ENCODE measurements at regions not wholly inside any gene's neighbourhood (a gene's known extent, or its start where the extent isn't known, plus 50 kb on each side); places are given as distances from the start of the nearest gene placed in this dataset.
"Not testable (repeated sequence)": the region's sequence is repeated elsewhere in the genome, so short reads cannot be mapped to it uniquely, and the experiment has no call there.

- Histone ChIP-seq H3K9ac (ENCODE audit: low read length in 5 of 5) (no peak overlapping the region), H3K4me3 (ENCODE audit: low read depth in 1 of 5, low read length in 5 of 5) (no peak overlapping the region), H3K9me3 (ENCODE audit: control insufficient read depth in 5 of 5, low read length in 5 of 5) (peaks cover 0 to 3% (median 0%) of the 10 kb centered on the region in 5 donors), H3K27me3 (ENCODE audit: control insufficient read depth in 5 of 5, insufficient read depth in 4 of 5, low read length in 5 of 5) (no peaks in the 10 kb centered on the region), H3K36me3 (ENCODE audit: control insufficient read depth in 5 of 5, insufficient read depth in 5 of 5, low read length in 5 of 5) (no peaks in the 10 kb centered on the region), H3K4me1 (ENCODE audit: control insufficient read depth in 5 of 5, insufficient read depth in 5 of 5, low read length in 5 of 5) (peaks cover 0 to 14% (median 3%) of the 10 kb centered on the region in 5 donors), H3K27ac (ENCODE audit: low read depth, low read length) (no peak overlapping the region)
Observed at GRCh38 chr13:90926459-90926858, 421.0 kb upstream of the MIR17HG start.

GRCh38 chr13:90928109-90928508, 419.4 kb upstream of the MIR17HG start:
- Histone ChIP-seq H3K27ac (ENCODE audit: low read depth, low read length) (no peak overlapping the region), H3K4me3 (ENCODE audit: low read depth in 1 of 5, low read length in 5 of 5) (no peak overlapping the region), H3K4me1 (ENCODE audit: control insufficient read depth in 5 of 5, insufficient read depth in 5 of 5, low read length in 5 of 5) (peaks cover 0 to 14% (median 3%) of the 10 kb centered on the region in 5 donors), H3K9me3 (ENCODE audit: control insufficient read depth in 5 of 5, low read length in 5 of 5) (peaks cover 0 to 3% (median 0%) of the 10 kb centered on the region in 5 donors), H3K27me3 (ENCODE audit: control insufficient read depth in 5 of 5, insufficient read depth in 4 of 5, low read length in 5 of 5) (no peaks in the 10 kb centered on the region), H3K36me3 (ENCODE audit: control insufficient read depth in 5 of 5, insufficient read depth in 5 of 5, low read length in 5 of 5) (no peaks in the 10 kb centered on the region), H3K9ac (ENCODE audit: low read length in 5 of 5) (no peak overlapping the region)

GRCh38 chr13:90933097-90933826, 414.2 kb upstream of the MIR17HG start:
- Histone ChIP-seq H3K9ac (ENCODE audit: low read length in 5 of 5) (no peak overlapping the region), H3K9me3 (ENCODE audit: control insufficient read depth in 5 of 5, low read length in 5 of 5) (peaks cover 0 to 3% (median 0%) of the 10 kb centered on the region in 5 donors), H3K27me3 (ENCODE audit: control insufficient read depth in 5 of 5, insufficient read depth in 4 of 5, low read length in 5 of 5) (no peaks in the 10 kb centered on the region), H3K36me3 (ENCODE audit: control insufficient read depth in 5 of 5, insufficient read depth in 5 of 5, low read length in 5 of 5) (no peaks in the 10 kb centered on the region), H3K4me1 (ENCODE audit: control insufficient read depth in 5 of 5, insufficient read depth in 5 of 5, low read length in 5 of 5) (no peaks in the 10 kb centered on the region), H3K27ac (ENCODE audit: low read depth, low read length) (no peak overlapping the region), H3K4me3 (ENCODE audit: low read depth in 1 of 5, low read length in 5 of 5) (no peak overlapping the region)

DNA sequence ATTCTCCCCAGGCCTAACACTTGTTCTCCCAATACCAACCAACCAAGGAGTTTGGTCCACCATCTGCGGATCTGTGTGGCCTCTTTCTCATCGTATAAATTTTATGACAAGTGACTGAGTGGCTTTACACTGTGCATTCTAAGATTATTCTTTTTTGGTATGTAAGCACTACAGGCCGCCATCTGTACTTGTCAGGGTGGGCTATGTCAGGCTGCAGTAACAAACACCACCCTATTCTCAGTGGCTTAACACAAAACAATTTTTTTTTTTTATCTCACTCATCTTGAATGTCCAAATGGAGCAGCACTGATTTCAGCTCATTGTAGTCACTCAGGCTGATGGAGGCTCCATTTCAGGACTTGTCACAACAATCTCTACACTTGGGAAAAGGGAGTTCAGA, 412.7 kb upstream of the MIR17HG start:
- no peak overlapping the region for H3K4me3 ChIP-seq (ENCODE audit: low read depth in 1 of 5, low read length in 5 of 5)
- H3K9me3 ChIP-seq (ENCODE audit: control insufficient read depth in 5 of 5, low read length in 5 of 5): peaks cover 0 to 3% (median 0%) of the 10 kb centered on the region in 5 donors
- H3K36me3 ChIP-seq (ENCODE audit: control insufficient read depth in 5 of 5, insufficient read depth in 5 of 5, low read length in 5 of 5): no peaks in the 10 kb centered on the region
- H3K9ac ChIP-seq (ENCODE audit: low read length in 5 of 5): no peak overlapping the region
- H3K27ac ChIP-seq (ENCODE audit: low read depth, low read length): no peak overlapping the region
- no peaks in the 10 kb centered on the region for H3K27me3 ChIP-seq (ENCODE audit: control insufficient read depth in 5 of 5, insufficient read depth in 4 of 5, low read length in 5 of 5)
- no peaks in the 10 kb centered on the region for H3K4me1 ChIP-seq (ENCODE audit: control insufficient read depth in 5 of 5, insufficient read depth in 5 of 5, low read length in 5 of 5)

- no peaks in the 10 kb centered on the region for H3K27me3 ChIP-seq (ENCODE audit: control insufficient read depth in 5 of 5, insufficient read depth in 4 of 5, low read length in 5 of 5)
- no peak overlapping the region for H3K4me3 ChIP-seq (ENCODE audit: low read depth in 1 of 5, low read length in 5 of 5)
- no peaks in the 10 kb centered on the region for H3K4me1 ChIP-seq (ENCODE audit: control insufficient read depth in 5 of 5, insufficient read depth in 5 of 5, low read length in 5 of 5)
- no peak overlapping the region for H3K9ac ChIP-seq (ENCODE audit: low read length in 5 of 5)
- no peaks in the 10 kb centered on the region for H3K9me3 ChIP-seq (ENCODE audit: control insufficient read depth in 5 of 5, low read length in 5 of 5)
- H3K27ac ChIP-seq (ENCODE audit: low read depth, low read length): no peak overlapping the region
- H3K36me3 ChIP-seq (ENCODE audit: control insufficient read depth in 5 of 5, insufficient read depth in 5 of 5, low read length in 5 of 5): no peaks in the 10 kb centered on the region
Observed at GRCh38 chr13:90938848-90939247, 408.6 kb upstream of the MIR17HG start.

DNA sequence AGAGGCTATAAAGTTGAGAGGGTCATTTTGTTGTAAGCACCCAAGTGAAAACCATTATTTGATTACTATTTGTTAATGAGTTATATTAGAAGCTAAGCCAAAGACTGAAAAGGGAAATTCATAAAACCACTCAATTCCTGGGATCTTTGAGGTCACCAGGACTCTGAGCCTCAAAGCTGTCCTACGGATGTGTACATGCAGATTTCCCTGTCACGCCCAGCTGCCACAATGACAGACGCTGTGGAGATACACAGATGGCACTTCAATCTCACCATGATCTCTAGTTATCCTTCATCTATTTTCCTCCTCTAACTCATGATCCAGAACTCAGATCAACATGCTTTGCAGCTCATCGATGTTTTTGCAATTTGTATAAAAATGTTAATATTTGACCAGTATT, 403.5 kb upstream of the MIR17HG start:
- no peaks in the 10 kb centered on the region for H3K36me3 ChIP-seq (ENCODE audit: control insufficient read depth in 5 of 5, insufficient read depth in 5 of 5, low read length in 5 of 5)
- H3K27me3 ChIP-seq (ENCODE audit: control insufficient read depth in 5 of 5, insufficient read depth in 4 of 5, low read length in 5 of 5): no peaks in the 10 kb centered on the region
- no peak overlapping the region for H3K9ac ChIP-seq (ENCODE audit: low read length in 5 of 5)
- no peaks in the 10 kb centered on the region for H3K4me1 ChIP-seq (ENCODE audit: control insufficient read depth in 5 of 5, insufficient read depth in 5 of 5, low read length in 5 of 5)
- H3K27ac ChIP-seq (ENCODE audit: low read depth, low read length): no peak overlapping the region
- no peak overlapping the region for H3K4me3 ChIP-seq (ENCODE audit: low read depth in 1 of 5, low read length in 5 of 5)
- peaks cover 0 to 6% (median 0%) of the 10 kb centered on the region in 5 donors for H3K9me3 ChIP-seq (ENCODE audit: control insufficient read depth in 5 of 5, low read length in 5 of 5)

GRCh38 chr13:90945146-90945545, 402.3 kb upstream of the MIR17HG start:
- H3K9ac ChIP-seq (ENCODE audit: low read length in 5 of 5); H3K27ac ChIP-seq (ENCODE audit: low read depth, low read length); H3K4me3 ChIP-seq (ENCODE audit: low read depth in 1 of 5, low read length in 5 of 5); H3K9me3 ChIP-seq (ENCODE audit: control insufficient read depth in 5 of 5, low read length in 5 of 5); H3K4me1 ChIP-seq (ENCODE audit: control insufficient read depth in 5 of 5, insufficient read depth in 5 of 5, low read length in 5 of 5); H3K27me3 ChIP-seq (ENCODE audit: control insufficient read depth in 5 of 5, insufficient read depth in 4 of 5, low read length in 5 of 5); H3K36me3 ChIP-seq (ENCODE audit: control insufficient read depth in 5 of 5, insufficient read depth in 5 of 5, low read length in 5 of 5): not testable (repeated sequence)

- not testable (repeated sequence) for H3K9ac ChIP-seq (ENCODE audit: low read length in 5 of 5)
Observed at GRCh38 chr13:90946125-90946524, 401.4 kb upstream of the MIR17HG start.

GRCh38 chr13:90947976-90948375, 399.5 kb upstream of the MIR17HG start:
- Histone ChIP-seq H3K9ac (ENCODE audit: low read length in 5 of 5) (no peak overlapping the region), H3K9me3 (ENCODE audit: control insufficient read depth in 5 of 5, low read length in 5 of 5) (peaks cover 0 to 6% (median 0%) of the 10 kb centered on the region in 5 donors), H3K36me3 (ENCODE audit: control insufficient read depth in 5 of 5, insufficient read depth in 5 of 5, low read length in 5 of 5) (no peaks in the 10 kb centered on the region), H3K27me3 (ENCODE audit: control insufficient read depth in 5 of 5, insufficient read depth in 4 of 5, low read length in 5 of 5) (no peaks in the 10 kb centered on the region), H3K4me3 (ENCODE audit: low read depth in 1 of 5, low read length in 5 of 5) (no peak overlapping the region), H3K4me1 (ENCODE audit: control insufficient read depth in 5 of 5, insufficient read depth in 5 of 5, low read length in 5 of 5) (no peaks in the 10 kb centered on the region), H3K27ac (ENCODE audit: low read depth, low read length) (no peak overlapping the region)

More at GRCh38 chr13:90946125-90946524, 401.4 kb upstream of the MIR17HG start:
- not testable (repeated sequence) for H3K27me3 ChIP-seq (ENCODE audit: control insufficient read depth in 5 of 5, insufficient read depth in 4 of 5, low read length in 5 of 5); H3K27ac ChIP-seq (ENCODE audit: low read depth, low read length); H3K4me3 ChIP-seq (ENCODE audit: low read depth in 1 of 5, low read length in 5 of 5); H3K4me1 ChIP-seq (ENCODE audit: control insufficient read depth in 5 of 5, insufficient read depth in 5 of 5, low read length in 5 of 5); H3K9me3 ChIP-seq (ENCODE audit: control insufficient read depth in 5 of 5, low read length in 5 of 5); H3K36me3 ChIP-seq (ENCODE audit: control insufficient read depth in 5 of 5, insufficient read depth in 5 of 5, low read length in 5 of 5)

DNA sequence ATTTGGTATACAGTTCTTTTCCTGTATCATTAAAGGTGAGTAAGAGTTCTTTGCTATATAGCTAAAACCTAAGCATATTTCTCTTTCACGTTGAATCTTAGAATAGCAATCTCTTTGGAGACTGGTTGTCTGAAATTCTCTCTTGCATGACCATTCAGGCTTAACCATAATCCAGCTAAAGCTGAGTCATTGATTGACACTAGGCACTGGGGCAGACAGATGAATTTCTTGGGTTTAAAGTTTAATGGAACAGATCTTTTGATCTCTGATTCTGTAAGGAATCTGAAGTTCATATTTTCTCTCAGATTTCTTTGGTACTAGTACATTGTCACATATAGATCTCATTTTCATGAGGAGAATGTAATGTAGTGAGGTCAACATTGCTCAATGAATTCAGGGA, 397.3 kb upstream of the MIR17HG start:
- no peaks in the 10 kb centered on the region for H3K27me3 ChIP-seq (ENCODE audit: control insufficient read depth in 5 of 5, insufficient read depth in 4 of 5, low read length in 5 of 5)
- H3K9me3 ChIP-seq (ENCODE audit: control insufficient read depth in 5 of 5, low read length in 5 of 5): peaks cover 0 to 6% (median 0%) of the 10 kb centered on the region in 5 donors
- H3K27ac ChIP-seq (ENCODE audit: low read depth, low read length): no peak overlapping the region
- H3K4me1 ChIP-seq (ENCODE audit: control insufficient read depth in 5 of 5, insufficient read depth in 5 of 5, low read length in 5 of 5): no peaks in the 10 kb centered on the region
- no peak overlapping the region for H3K9ac ChIP-seq (ENCODE audit: low read length in 5 of 5)
- H3K4me3 ChIP-seq (ENCODE audit: low read depth in 1 of 5, low read length in 5 of 5): no peak overlapping the region
- no peaks in the 10 kb centered on the region for H3K36me3 ChIP-seq (ENCODE audit: control insufficient read depth in 5 of 5, insufficient read depth in 5 of 5, low read length in 5 of 5)

All from subcutaneous abdominal adipose tissue (tissue), 5 donors.